CD14-positive monocyte (primary cell): ENCODE measurements at regions not wholly inside any gene's neighbourhood (a gene's known extent, or its start where the extent isn't known, plus 50 kb on each side); places are given as distances from the start of the nearest gene placed in this dataset.

Source experiments
- DNase-seq, 3 donors: peaks; one replicate each; pipeline ENCODE4 v3.0.0-alpha.2; 2011 to 2022
- H2AFZ ChIP-seq: 2 replicates; pipeline ENCODE4 v1.6.0; 2012; ENCODE audit warnings: mild to moderate bottlenecking, low read depth, low read length, inconsistent platforms; ENCODE audit not compliant: insufficient read depth, poor library complexity, severe bottlenecking
- H3K27ac ChIP-seq, 2 donors: 1 replicate in 1 of 2; 2 replicates in 1 of 2; pipeline ENCODE4 v1.5.1; 2012 to 2013; ENCODE audit warnings: low read length in 2 of 2, control low read depth in 1 of 2, inconsistent platforms in 1 of 2, low read depth in 1 of 2, mild to moderate bottlenecking in 1 of 2
- H3K27me3 ChIP-seq, 2 donors: one replicate each; pipeline versions ENCODE4 v1.6.0 to v1.6.1; 2011 to 2013; ENCODE audit warnings: low read length in 2 of 2; ENCODE audit not compliant: control insufficient read depth in 2 of 2, insufficient read depth in 2 of 2
- H3K36me3 ChIP-seq, 2 donors: replicated peaks in 1 of 2; 1 replicate in 1 of 2; 2 replicates in 1 of 2; pipeline versions ENCODE4 v1.5.1 to v1.6.1; 2012 to 2013; ENCODE audit warnings: low read length in 2 of 2, control low read depth in 1 of 2, inconsistent platforms in 1 of 2, mild to moderate bottlenecking in 1 of 2; ENCODE audit not compliant: insufficient read depth in 2 of 2, control insufficient read depth in 1 of 2
- H3K4me1 ChIP-seq, 2 donors: 1 replicate in 1 of 2; 2 replicates in 1 of 2; pipeline versions ENCODE4 v1.5.1 to v1.6.1; 2012 to 2013; ENCODE audit warnings: low read length in 2 of 2, control low read depth in 1 of 2, inconsistent platforms in 1 of 2, mild to moderate bottlenecking in 1 of 2, moderate library complexity in 1 of 2; ENCODE audit not compliant: insufficient read depth in 2 of 2, control insufficient read depth in 1 of 2
- H3K4me2 ChIP-seq: replicated peaks from 2 replicates; pipeline ENCODE3; 2012; ENCODE audit warnings: low read length, moderate library complexity, mild to moderate bottlenecking; ENCODE audit not compliant: poor library complexity, severe bottlenecking; ENCODE audit errors: extremely low read depth
- H3K4me3 ChIP-seq, 3 experiments: fragments of 200-600 bp in 1 of 3; sonication (generic) in 1 of 3; replicated peaks in 1 of 3; 1 replicate in 2 of 3; 2 replicates in 1 of 3; pipeline ENCODE4 v1.5.1; 2011 to 2013; ENCODE audit warnings: low read length in 3 of 3, mild to moderate bottlenecking in 3 of 3, control low read depth in 2 of 3, low read depth in 2 of 3, inconsistent platforms in 1 of 3, moderate library complexity in 1 of 3
- H3K79me2 ChIP-seq: 2 replicates; pipeline ENCODE4 v1.6.0; 2012; ENCODE audit warnings: mild to moderate bottlenecking, control low read depth, inconsistent platforms, low read length, moderate library complexity; ENCODE audit not compliant: insufficient read depth
- H3K9ac ChIP-seq: 2 replicates; pipeline ENCODE4 v1.6.0; 2017; ENCODE audit warnings: low read length, mild to moderate bottlenecking; ENCODE audit not compliant: insufficient read depth, poor library complexity, severe bottlenecking
- H3K9me3 ChIP-seq, 2 donors: replicated peaks in 1 of 2; 1 replicate in 1 of 2; 2 replicates in 1 of 2; pipeline versions ENCODE4 v1.5.1 to v1.6.1; 2012 to 2013; ENCODE audit warnings: low read length in 2 of 2, control low read depth in 1 of 2; ENCODE audit not compliant: control insufficient read depth in 1 of 2, insufficient read depth in 1 of 2
- H4K20me1 ChIP-seq: 2 replicates; pipeline ENCODE4 v1.6.0; 2012; ENCODE audit warnings: mild to moderate bottlenecking, low read length, control low read depth, moderate library complexity; ENCODE audit not compliant: insufficient read depth
- H3K27ac Mint-ChIP-seq, 7 donors: one replicate each; pipeline ENCODE4 v1.8.0; 2020; ENCODE audit warnings: mild to moderate bottlenecking in 7 of 7, mixed read lengths in 7 of 7, moderate library complexity in 6 of 7, inconsistent platforms in 2 of 7
- H3K27me3 Mint-ChIP-seq, 3 donors: one replicate each; pipeline ENCODE4 v1.8.0; 2021 to 2022; ENCODE audit warnings: low read depth in 3 of 3, mild to moderate bottlenecking in 3 of 3, mixed read lengths in 3 of 3, moderate library complexity in 3 of 3, inconsistent platforms in 1 of 3
- H3K36me3 Mint-ChIP-seq, 2 donors: one replicate each; pipeline ENCODE4 v1.8.0; 2020; ENCODE audit warnings: mixed read lengths in 2 of 2, inconsistent platforms in 1 of 2, mild to moderate bottlenecking in 1 of 2
- H3K4me1 Mint-ChIP-seq: one replicate; pipeline ENCODE4 v1.8.0; 2020; ENCODE audit warnings: mild to moderate bottlenecking, mixed read lengths
- H3K4me3 Mint-ChIP-seq, 2 donors: one replicate each; pipeline ENCODE4 v1.8.0; 2020; ENCODE audit warnings: mild to moderate bottlenecking in 2 of 2, mixed read lengths in 2 of 2, moderate library complexity in 1 of 2
- H3K9me3 Mint-ChIP-seq, 7 donors: one replicate each; pipeline ENCODE4 v1.8.0; 2020 to 2022; ENCODE audit warnings: mixed read lengths in 7 of 7, mild to moderate bottlenecking in 6 of 7, moderate library complexity in 6 of 7, inconsistent platforms in 2 of 7
- WGBS: methylation state at CpG from one replicate; pipeline ENCODE4 v1.1.5; 2013; ENCODE audit warnings: missing lambda C conversion rate; ENCODE audit not compliant: insufficient coverage; 5-methylcytosine and 5-hydroxymethylcytosine counted together
- intact Hi-C, 2 donors: fragments of 100-400 bp; cut with micrococcal nuclease; formaldehyde crosslinking; loops; one replicate each; pipeline versions ENCODE4 v1.15.0 to v1.15.1; 2023
- TF ChIP-seq, protein P1 (sequence below): fragments of 200-600 bp; IDR thresholded peaks from one replicate; pipeline ENCODE4 v1.8.0; 2022; ENCODE audit warnings: antibody characterized with exemption, mild to moderate bottlenecking

DNA sequence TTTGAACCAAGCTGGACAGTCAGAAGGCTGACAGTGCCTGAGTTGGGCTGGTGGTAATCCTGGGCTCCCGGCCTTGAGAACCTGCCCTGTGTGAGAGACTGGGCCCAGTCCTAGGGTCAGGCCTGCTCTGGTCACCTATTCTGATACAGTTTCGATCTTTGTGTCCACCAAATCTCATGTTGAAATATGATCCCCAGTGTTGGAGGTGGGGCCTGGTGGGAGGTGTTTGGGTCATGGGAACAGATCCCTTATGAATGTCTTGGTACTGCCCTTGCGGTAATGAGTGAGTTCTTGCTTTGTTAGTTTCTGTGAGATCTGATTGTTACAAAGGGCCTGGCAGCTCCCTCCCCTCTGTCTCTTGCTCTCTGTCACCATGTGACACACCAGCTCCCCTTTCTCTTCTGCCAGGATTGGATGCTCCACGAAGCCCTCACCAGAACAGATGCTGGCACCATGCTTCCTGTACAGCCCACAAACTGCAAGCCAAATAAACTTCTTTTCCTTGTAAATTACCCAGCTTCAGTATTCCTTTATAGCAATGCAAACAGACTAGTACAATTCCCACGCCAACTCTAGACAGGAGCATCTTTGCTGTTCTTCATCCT lies 111.8 kb upstream of the ZNF438 start:
- H3K4me3 Mint-ChIP-seq: no peak overlapping the region

DNA sequence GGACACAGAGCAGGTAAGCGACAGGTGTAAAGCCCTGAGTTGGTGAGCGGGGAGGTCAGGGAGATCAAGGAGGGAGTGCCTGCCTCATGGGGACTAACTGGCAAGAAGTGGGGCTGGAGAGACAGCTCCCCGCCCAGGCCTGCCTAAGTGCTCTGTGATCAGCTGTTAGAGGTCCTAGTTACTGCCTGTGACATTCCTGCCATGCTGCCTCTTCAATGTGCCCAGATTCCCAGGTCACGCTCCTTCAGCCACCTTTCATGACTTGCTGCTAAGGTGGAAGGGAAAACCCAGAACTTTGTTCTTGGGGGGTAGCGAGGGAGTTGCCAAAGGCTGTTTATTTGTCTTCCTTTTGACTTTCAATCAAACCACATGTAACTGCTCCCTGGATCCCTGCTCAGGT lies 114.3 kb upstream of the ZNF438 start:
- Histone ChIP-seq H3K4me2 (peak overlapping the region; percentile 44), H3K4me3 (no peak overlapping the region), H3K36me3 (no peaks in the 10 kb centered on the region), H3K27ac (no peak overlapping the region), H3K9ac (peak overlapping the region; percentile 2), H3K79me2 (no peaks in the 10 kb centered on the region), H3K4me1 (peaks cover 7 to 11% of the 10 kb centered on the region in 2 donors), H2AFZ (peak overlapping the region; percentile 32), H4K20me1 (no peaks in the 10 kb centered on the region), H3K27me3 (no peaks in the 10 kb centered on the region), H3K9me3 (no peaks in the 10 kb centered on the region)
- 96% methylated on average over 2 of the region's 5 CpGs for WGBS
- H3K36me3 Mint-ChIP-seq: no peaks in the 10 kb centered on the region
- peak overlapping the region in 1 of 7 donors; percentile 23 for H3K27ac Mint-ChIP-seq
- no peak for DNase-seq
- intact Hi-C loops: no loop called here
- TF ChIP-seq, protein P1, sequence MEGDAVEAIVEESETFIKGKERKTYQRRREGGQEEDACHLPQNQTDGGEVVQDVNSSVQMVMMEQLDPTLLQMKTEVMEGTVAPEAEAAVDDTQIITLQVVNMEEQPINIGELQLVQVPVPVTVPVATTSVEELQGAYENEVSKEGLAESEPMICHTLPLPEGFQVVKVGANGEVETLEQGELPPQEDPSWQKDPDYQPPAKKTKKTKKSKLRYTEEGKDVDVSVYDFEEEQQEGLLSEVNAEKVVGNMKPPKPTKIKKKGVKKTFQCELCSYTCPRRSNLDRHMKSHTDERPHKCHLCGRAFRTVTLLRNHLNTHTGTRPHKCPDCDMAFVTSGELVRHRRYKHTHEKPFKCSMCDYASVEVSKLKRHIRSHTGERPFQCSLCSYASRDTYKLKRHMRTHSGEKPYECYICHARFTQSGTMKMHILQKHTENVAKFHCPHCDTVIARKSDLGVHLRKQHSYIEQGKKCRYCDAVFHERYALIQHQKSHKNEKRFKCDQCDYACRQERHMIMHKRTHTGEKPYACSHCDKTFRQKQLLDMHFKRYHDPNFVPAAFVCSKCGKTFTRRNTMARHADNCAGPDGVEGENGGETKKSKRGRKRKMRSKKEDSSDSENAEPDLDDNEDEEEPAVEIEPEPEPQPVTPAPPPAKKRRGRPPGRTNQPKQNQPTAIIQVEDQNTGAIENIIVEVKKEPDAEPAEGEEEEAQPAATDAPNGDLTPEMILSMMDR: no peak
- H3K27me3 Mint-ChIP-seq: peaks cover 0 to 3% (median 0%) of the 10 kb centered on the region in 3 donors
- peaks cover 15% of the 10 kb centered on the region for H3K4me1 Mint-ChIP-seq
- peaks cover 0 to 3% (median 0%) of the 10 kb centered on the region in 7 donors for H3K9me3 Mint-ChIP-seq
- peak overlapping the region; percentile 56 to 75 for H3K4me3 Mint-ChIP-seq

More for the DNA sequence above, 111.8 kb upstream of the ZNF438 start:
- no peaks in the 10 kb centered on the region for H4K20me1 ChIP-seq
- H3K27ac Mint-ChIP-seq: peak overlapping the region in 1 of 7 donors; percentile 73
- H3K27me3 Mint-ChIP-seq: peaks cover 0 to 3% (median 0%) of the 10 kb centered on the region in 3 donors
- no peaks in the 10 kb centered on the region for H3K27me3 ChIP-seq
- intact Hi-C loops: no loop called here
- H2AFZ ChIP-seq: no peak overlapping the region
- no peaks in the 10 kb centered on the region for H3K36me3 ChIP-seq
- no peaks in the 10 kb centered on the region for H3K36me3 Mint-ChIP-seq
- H3K79me2 ChIP-seq: no peaks in the 10 kb centered on the region
- TF ChIP-seq, protein P1: no peak
- no peaks in the 10 kb centered on the region for H3K9me3 ChIP-seq
- no peak overlapping the region for H3K4me3 ChIP-seq
- H3K9ac ChIP-seq: no peak overlapping the region
- no peak overlapping the region for H3K27ac ChIP-seq
- no peak for DNase-seq
- H3K4me1 Mint-ChIP-seq: peaks cover 15% of the 10 kb centered on the region
- peaks cover 7 to 11% of the 10 kb centered on the region in 2 donors for H3K4me1 ChIP-seq
- no peak overlapping the region for H3K4me2 ChIP-seq
- peaks cover 0 to 3% (median 0%) of the 10 kb centered on the region in 7 donors for H3K9me3 Mint-ChIP-seq
- WGBS: 68% methylated on average over 4 of the region's 5 CpGs
